HG02852 (cell line): ENCODE measurements at regions not wholly inside any gene's neighbourhood (a gene's known extent, or its start where the extent isn't known, plus 50 kb on each side); places are given as distances from the start of the nearest gene placed in this dataset.
"Not testable (repeated sequence)": the region's sequence is repeated elsewhere in the genome, so short reads cannot be mapped to it uniquely, and the experiment has no call there.

Experiments used
- ATAC-seq: cut with Tn5 transposase; IDR thresholded peaks from one replicate; pipeline ENCODE4 v1.9.1; 2021; ENCODE audit warnings: mild to moderate bottlenecking, moderate library complexity; ENCODE audit not compliant: unreplicated experiment

DNA sequence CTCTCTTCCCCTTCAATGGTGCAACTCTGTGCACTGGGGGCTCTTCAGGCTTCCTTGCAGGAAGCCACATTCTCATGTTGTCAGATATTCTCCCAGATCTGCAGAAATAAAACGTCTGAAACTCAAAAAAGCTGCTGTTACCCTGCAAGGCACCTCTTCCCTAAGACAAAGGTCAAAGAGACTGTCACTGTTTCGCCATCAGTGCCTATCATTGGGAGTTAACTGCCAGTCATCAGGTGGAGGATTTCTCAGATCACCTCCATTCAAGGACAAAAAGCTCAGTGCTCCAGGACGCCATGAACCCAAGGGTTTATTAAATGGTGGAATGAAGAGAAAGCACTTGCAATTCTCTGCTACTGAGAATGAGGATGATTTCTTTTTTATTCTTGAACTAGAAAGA is 144.6 kb upstream of the PALS2 start:
- no peak for ATAC-seq

DNA sequence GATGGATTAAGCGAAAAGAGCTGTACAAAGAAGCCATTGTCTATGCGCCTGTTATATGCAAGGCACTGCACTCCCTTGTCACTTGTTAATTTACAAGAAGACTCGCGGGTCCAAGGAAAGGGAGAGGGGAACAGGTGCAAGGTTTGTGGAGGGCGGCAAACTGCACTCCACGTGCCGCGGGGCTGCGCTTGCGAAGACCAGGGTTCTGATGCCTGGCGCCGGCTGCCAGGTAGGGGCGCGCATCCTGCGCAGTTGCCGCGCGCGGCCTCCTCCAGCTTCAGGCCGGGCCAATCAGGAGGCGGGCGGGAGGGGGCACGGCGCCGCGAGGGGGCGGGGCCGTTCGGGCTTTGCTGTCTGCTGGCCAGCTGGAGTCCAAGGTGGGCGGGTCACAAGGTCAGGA is 140.6 kb upstream of the PALS2 start:
- no peak for ATAC-seq

DNA sequence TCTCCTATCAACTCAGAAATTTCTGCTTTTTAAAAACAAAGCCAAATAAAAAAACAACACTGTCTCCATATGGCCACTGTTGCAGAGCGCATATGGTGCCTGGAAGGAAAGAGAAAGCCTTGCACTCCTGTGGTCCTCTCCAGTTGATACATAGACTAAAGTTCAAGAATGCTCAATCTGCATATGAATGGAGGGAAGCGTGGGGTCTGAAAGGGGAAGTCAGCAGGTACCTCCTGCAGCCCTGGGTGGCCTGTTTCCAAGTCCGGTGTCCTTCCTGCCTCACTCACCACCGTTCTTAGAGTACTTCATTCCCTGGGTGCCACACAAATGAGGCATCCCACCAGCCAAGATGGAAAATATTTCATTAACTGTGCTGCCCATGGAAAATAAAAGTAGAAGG is 138.3 kb upstream of the PALS2 start:
- no peak for ATAC-seq

DNA sequence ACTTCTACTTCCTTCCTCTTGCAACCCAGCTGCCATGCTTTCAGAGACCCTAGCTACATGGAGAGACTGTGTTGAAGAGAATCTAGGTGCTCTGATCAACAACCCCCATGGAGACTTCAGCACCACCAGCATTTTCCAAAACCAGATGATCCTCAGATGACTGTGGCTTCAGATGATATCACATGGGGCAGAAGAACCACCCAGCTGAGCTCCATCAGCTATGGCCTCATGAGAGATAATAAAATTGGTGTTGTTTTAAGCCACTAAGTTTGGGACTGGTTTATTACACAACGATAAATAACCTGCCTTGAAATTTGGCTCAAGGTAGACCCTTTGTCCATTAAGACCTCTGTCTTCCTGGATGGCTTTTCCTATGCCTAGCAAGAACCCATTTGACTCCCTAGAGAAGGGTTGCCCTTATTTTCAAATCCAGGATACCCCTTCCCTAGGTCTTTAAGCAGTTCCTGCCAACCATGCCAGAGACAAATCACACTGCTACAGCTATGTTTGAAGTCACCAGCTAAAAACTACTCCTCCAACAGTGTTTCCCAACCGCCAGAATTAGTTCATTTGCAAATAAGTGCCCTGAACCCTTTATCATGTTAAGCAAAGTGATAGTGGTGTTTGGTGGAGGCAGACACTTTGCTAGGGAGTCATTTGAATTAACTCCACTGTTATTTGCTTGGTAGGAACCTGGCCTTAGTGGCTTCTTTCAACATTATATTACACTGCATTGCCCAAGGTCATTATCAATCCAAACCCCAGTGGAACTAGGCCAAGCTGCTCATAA is 136.9 kb upstream of the PALS2 start:
- ATAC-seq = no peak

DNA sequence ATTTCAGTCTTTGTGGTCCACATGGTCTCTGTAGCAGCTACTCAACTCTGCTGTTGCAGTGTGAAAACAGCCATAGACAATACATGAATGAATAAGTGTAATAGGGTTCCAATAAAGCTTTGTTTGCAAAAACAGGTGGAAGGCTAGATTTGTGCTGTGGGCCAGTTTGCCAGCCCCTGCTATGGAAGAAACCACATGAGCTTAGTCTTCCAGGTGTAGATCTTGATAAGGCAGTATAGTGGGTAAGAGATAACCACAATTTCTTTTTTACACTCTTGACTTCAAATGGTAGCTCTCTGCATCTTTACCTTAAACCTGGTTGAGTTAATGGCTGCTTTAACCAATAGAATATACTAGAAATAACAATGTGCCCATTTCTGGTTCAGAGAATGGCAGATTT is 135.0 kb upstream of the PALS2 start:
- ATAC-seq = no peak

DNA sequence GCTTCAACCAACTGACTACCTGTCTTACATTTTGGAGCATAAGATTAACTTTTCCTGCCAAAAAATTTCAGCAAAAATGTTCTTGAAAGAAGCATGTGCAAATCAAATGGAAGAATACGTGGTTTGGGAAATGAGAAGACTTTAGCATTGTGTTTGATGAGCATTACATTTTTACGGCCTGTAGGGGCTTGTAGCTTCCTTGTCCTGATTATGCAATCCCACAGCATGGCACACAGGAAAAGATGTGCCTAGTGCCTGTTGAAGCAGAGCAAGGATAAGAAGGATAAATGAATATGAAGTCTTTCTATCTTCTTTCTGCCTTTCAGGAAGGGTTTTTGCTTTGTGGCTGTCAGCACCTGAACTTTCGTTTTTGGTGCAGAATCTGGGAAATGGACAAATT is 134.1 kb upstream of the PALS2 start:
- not testable (repeated sequence) for ATAC-seq

DNA sequence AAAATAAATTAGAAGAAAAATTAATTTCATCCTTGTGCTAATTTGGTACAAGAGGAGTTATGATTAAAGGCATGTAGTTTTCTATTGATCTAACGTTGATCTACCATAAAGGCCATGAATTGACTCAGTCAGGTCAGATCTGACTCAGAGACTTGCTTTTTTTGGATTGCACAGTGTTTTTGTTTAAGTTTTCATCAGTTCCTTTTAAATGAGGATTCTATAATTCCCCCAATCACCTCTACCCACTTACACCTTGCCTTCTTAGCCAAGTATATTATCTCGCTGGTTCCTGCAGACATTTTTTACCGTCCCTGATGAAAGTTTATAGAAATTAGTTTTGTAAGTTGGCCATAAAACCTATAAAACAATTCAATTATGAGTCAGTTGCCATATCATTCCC is 132.4 kb upstream of the PALS2 start:
- peak; percentile 70 for ATAC-seq

DNA sequence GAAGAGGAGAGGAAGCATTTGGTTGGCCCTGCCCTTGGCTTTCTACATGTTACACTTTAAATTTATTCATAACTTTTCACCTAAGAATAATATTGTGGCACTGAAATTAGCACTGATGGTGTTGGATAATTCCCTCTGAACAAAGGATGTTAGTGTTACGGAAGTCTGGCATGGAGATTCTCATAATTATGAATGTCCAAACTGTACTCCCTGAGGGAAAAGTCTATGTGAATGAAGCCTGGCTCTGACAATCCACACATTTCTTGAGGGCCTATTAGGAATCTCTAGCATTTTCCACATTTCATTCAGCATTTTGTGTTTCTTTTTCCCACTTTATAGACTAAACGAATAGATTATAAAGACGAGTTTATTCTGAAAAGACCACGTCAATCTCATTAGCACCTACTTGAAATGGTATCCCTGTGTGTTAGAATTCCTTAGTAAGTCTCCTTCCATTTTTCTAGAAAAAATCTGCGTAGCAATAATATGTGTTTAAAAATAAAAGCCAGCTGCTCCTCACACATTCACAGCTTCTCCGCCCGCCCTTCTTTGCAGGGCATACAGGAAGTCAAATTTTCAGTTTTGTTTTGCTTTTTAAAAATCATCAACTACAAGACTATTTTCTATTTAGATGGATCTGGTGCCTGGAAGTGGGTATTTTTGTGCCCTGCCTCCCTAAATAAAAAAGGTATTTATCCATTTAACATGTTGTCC is 131.8 kb upstream of the PALS2 start:
- ATAC-seq = no peak

DNA sequence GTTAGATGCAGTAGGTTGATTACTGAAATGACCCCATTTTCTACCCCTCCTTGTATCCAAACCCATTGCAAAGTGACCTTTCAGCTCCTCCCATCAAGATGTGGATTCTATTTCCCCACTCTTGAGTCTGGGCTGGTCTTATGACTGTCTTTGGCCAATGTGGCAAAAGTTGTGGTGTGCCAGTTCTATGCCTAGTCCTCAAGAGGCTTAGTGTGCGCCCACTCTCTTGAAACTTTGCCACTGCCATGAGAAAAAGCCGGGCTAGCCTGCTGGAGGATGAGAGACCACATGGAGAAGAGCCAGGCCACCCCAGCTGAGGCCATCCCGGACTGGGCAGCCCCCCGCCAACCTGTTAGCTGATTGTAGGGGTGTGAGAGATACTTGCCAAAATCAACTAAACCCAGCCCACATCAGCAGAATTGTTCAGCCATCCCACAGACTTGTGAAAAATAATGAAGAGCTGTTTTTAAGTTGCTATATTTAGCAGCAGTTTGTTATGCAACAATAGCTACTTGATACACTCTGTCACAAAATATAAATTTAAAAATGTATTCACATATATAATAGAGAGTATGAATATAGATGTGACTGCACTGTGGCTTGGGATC is 131.0 kb upstream of the PALS2 start:
- ATAC-seq = no peak

DNA sequence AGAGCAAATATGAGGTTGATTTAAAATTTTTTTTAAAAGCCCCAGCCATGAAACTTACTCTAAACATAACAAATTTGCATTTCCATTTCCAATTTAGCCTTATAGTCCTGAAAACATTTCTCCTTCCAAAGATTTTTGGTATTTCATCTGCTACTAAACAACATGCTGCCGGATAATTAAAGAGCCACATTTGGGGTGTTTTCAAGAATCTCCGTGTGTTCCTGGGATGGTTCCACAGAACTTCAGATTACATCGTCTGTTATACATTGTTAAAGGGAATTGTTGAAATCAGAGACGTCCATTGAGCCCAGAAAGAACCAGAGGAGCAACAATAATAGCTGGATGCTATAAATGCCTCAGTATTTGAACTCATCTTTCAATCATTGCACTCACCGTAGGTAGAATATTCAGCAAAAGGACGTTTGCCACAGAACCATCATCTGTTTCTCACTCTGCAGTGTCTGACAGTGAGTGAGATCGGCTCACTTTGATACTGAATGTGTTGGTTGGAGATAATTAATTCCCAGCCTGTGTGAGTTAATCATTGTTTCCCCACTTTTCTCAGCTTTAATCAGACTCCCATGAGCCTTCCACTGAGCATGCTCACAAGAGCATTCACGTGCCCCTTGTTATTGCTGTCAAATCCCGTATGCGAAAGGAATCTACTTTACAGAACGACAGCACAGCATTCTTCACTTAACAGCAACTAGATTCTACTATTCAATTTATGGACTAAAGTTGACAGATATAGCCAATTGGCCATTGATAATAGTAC is 128.4 kb upstream of the PALS2 start:
- no peak for ATAC-seq

DNA sequence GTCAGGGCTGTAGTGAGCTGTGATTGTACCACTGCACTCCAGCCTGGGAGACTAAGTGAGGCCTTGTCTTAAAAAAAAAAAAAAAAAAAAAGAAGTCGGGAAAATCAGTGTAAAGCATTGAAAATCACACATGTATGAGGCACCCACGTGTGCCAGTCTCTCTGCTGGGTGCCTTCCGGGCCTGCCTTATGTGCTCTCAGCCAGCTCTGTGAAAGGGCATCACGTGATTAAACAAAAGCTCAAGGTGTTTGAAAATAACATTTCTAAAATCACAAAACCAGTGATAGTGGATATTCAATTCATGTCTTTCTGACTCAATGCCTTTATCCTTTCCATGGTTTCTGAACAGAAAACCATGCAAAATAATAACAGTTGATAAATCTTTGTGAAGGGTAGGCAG is 125.2 kb upstream of the PALS2 start:
- no peak for ATAC-seq

DNA sequence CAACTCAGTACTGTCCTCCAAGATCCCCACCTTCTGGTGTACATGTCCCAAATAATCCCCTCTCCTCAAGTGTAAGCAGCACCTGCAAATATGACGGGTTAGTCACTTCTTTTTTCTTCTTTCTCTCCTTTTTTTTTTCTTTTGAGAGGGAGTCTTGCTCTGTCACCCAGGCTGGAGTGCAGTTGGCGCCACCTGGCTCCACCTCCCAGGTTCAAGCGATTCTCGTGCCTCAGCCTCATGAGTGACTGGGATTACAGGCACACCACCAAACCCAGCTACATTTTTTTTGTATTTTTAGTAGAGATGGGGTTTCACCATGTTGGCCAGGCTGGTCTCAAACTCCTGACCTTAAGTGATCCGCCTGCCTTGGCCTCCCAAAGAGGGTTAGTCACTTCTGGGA is 123.8 kb upstream of the PALS2 start:
- not testable (repeated sequence) for ATAC-seq

DNA sequence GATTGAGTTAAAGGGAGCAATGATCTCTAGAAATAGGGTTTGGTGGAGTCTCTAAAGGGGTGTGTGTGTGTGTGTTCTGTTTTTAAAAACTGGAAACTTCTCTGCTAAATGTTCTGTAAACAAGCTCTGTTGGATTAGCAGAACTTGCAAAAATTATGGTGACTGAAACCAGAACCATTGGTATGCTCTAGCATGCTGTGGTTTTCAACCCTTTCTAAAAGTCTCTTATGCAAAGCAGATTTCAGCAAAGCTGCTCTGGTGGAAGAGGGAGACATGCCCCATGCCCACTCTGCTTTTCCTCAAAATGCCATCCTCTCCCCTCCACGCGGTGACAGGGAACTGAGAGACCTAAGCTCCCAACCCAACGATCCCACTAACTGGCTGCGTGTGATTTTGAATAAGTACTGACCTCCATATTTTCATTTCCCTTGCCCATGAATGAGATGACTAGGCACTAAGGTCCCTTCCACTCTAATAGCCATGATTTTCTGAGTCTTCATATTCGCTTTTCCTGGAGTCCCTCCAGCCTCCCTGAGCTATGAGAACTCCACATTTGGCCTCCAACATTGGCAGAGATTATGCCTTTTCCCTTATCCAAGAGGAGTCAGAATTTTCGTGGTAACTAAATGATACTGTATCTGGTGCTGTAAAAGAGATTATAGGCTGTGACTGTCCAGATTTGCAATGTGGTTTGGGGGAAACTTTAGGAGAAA is 117.3 kb upstream of the PALS2 start:
- peak; percentile 88 for ATAC-seq

DNA sequence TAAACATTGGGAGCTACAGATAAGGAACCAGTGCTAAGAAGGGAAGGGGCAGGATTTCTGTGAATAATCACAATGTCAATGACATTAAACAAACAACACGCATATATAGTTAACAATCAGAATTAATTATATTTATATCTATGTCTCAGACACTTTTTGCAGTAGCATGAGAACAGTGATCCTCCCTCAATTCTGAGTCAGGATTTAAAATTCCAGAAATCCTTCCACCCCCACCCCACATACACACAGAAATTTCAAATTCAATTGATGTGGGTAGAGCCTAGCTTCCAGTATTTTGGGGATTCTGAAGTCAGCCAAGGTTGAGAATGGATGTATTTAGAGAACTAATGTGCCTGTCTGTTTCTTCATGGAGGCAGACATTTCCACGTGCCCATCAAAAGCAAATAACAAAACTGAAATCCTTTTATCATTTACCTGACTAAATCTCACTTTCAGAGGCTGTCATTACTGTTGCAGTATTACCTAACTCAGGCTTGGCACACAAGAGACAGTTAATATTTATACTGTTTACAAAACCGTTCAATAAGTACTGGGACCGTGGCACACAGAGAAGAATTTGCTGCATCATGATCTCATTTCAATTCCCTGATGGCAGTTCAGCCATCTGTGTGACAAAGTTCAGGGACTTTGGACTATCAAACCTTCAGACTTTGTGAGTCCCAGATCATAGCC is 116.6 kb upstream of the PALS2 start:
- no peak for ATAC-seq

DNA sequence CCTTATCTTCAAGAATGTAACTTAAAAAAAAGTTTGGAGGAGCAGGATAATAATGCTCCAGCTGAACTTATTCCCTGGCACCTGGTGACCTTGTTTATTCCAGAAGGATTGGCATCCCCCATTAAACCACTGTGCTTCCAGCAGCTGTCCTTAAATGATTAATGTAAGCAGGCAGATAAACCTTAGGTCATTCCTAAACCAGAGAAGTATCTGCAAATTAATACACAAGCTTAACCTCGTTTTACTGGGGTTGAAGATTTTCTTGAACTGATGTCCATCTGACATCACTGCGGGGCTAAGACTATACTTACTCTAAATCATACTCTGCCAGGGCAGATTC is 116.1 kb upstream of the PALS2 start:
- ATAC-seq = no peak

DNA sequence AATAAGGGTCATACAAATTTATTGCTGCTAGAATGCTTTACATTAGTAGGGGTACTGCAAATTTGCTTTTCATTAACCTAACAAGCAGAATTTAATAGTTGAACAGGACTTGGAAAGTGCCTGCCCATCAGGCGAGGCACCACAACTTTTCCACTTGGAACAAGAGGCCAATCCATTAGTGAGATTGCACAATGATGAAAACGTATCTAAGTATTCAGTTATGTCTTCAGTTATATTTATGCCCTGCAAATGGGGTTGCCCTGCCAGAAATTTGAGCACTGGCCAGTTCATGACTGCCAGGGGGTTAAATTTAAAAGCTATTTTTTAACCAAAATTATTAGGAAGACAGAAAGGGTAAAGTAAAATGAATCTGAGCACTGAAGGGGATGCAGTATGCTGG is 111.1 kb upstream of the PALS2 start:
- no peak for ATAC-seq

DNA sequence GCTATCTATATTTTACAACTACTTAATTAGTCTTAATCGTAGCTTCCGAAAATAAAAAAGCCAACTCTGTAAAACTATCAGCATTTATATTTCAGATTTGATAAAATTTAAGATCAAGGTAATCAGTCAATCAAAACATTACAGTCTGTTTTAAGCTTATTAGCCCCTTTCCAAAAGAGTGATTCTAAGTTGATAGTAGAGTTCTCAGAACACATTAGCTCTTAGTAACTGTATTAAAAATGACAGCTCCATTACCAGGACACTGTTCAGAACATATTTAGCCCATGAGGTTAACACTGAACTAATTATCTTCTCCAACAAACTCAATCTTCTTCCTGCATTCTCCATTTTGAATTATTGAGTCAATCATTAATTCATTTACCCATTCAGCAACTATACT is 110.3 kb upstream of the PALS2 start:
- no peak for ATAC-seq

DNA sequence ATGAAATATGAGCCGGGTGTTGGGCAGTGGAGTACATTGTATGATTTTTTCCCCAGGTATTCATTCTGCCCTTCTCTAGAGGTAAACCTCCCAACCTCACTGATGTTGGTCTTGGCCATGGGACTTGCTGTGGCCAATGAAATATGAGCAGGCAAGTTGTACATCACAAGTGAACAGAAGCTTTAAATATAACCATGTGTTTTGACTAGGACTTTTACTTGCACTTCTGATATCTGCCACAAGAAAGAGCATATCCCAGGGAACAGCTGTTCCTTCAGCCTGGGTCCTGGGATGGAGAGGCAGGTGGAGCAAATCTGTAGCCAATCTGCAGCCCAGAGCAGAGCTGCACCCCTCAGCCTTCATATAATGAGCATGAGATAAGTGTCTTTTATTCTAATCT is 109.8 kb upstream of the PALS2 start:
- no peak for ATAC-seq

DNA sequence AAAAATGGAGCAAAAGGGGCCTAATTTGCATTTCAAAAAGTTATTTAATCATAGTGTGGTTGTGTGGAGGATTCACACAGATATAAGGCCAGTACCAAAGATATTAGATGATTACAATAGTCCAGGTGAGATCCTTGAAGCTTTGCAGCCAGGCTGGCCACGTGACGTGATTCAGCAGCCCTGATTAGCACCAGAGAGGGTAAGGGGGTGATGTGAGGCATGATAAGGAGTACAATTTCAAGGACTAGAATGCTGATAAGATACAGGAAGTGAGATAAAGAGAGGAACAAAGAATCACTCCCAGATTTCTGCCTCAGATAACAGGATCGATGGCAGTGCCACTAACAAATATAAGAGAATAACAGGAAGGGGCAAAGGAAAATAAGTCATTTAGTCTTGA is 108.4 kb upstream of the PALS2 start:
- no peak for ATAC-seq

DNA sequence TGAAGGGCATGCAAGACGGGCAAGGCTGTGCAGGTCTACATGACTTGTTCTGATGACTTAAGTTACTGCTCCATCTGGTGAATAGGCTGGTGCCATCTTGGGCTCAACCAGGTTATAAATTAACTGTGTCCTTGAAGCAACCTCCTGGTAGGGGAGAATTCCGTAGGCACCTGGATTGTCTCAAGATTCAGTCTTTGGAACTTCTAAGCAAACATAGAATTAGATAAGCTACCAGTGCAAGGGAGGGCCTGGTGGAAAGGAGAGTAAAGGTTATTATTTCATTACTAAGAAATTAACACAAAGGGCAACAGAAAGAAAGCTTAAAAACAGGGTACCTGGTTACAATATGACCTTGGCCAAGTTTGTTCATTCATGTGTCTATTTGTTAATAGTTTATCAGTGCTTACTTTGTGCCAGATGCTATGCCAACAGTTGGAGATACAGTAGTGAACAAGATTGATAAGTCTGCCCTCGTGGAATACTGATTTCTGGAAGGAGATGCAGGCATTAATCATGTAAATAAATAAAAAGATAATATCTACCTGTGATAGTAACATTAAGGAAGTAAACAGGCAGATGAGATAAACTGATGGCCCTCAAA is 107.0 kb upstream of the PALS2 start:
- no peak for ATAC-seq
